SK-N-SH treated with all-trans-retinoic acid at 6 μM for 48 hours (cell line): ENCODE measurements at regions not wholly inside any gene's neighbourhood (a gene's known extent, or its start where the extent isn't known, plus 50 kb on each side); places are given as distances from the start of the nearest gene placed in this dataset.

Source experiments
- BACH2 ChIP-seq: fragments of 250-450 bp; sonication (Bioruptor Pico); IDR thresholded peaks from 2 replicates; pipeline ENCODE4 v1.9.0; 2021; ENCODE audit warnings: mild to moderate bottlenecking, borderline replicate concordance
- ESRRG ChIP-seq: fragments of 250-450 bp; sonication (Bioruptor Pico); IDR thresholded peaks from 2 replicates; pipeline ENCODE4 v1.6.1; 2021; ENCODE audit warnings: mild to moderate bottlenecking
- OSR1 ChIP-seq: fragments of 250-450 bp; sonication (Bioruptor Pico); IDR thresholded peaks from 2 replicates; pipeline ENCODE4 v1.8.0; 2022; ENCODE audit warnings: moderate library complexity, mild to moderate bottlenecking, inconsistent platforms
- PATZ1 ChIP-seq: fragments of 250-450 bp; sonication (Bioruptor Pico); IDR thresholded peaks from 2 replicates; pipeline ENCODE4 v1.8.0; 2020; ENCODE audit warnings: mild to moderate bottlenecking, moderate library complexity, borderline replicate concordance
- RARB ChIP-seq: fragments of 250-450 bp; sonication (Bioruptor Pico); IDR thresholded peaks from 2 replicates; pipeline ENCODE4 v1.8.0; 2021; ENCODE audit warnings: mild to moderate bottlenecking, moderate library complexity
- ZC3H10 ChIP-seq: fragments of 250-450 bp; sonication (Bioruptor Pico); IDR thresholded peaks from 2 replicates; pipeline ENCODE4 v1.5.1; 2021; ENCODE audit warnings: mild to moderate bottlenecking, moderate library complexity
- ZFP30 ChIP-seq: fragments of 450-650 bp; formaldehyde crosslinking; IDR thresholded peaks from 2 replicates; pipeline ENCODE4 v1.5.0; 2022; ENCODE audit warnings: mild to moderate bottlenecking, moderate library complexity
- ZNF565 ChIP-seq: fragments of 450-650 bp; formaldehyde crosslinking; conservative IDR thresholded peaks from 2 replicates; pipeline ENCODE4 v1.5.0; 2020; ENCODE audit warnings: low read depth, mild to moderate bottlenecking, moderate library complexity
- TF ChIP-seq, protein P1 (sequence below): fragments of 250-450 bp; sonication (Bioruptor Pico); IDR thresholded peaks from 2 replicates; pipeline ENCODE4 v1.5.0; 2020; ENCODE audit warnings: mild to moderate bottlenecking, moderate library complexity

DNA sequence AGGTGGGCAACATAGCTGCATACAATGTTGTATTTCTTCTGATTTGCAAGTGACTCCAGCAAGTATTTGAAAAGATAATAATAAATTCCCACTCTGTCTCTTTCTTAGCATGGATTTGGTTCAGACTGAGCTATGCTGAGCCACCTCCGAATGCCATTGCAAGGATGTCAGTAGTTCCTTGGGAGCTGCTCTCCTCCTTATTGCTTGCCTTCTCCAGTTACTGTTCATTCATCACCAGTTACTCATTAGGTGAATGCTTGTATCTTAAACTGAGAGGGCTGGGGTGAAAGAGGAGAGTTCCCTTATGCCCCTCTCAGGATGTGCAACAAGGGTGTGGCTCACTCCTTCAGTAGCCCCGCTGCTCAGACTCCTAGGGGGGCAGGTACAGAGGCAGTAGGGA lies 78.4 kb upstream of the PRKAR2B start:
- no peak for TF ChIP-seq BACH2 (CRISPR knock-in tag)
- TF ChIP-seq, protein P1, sequence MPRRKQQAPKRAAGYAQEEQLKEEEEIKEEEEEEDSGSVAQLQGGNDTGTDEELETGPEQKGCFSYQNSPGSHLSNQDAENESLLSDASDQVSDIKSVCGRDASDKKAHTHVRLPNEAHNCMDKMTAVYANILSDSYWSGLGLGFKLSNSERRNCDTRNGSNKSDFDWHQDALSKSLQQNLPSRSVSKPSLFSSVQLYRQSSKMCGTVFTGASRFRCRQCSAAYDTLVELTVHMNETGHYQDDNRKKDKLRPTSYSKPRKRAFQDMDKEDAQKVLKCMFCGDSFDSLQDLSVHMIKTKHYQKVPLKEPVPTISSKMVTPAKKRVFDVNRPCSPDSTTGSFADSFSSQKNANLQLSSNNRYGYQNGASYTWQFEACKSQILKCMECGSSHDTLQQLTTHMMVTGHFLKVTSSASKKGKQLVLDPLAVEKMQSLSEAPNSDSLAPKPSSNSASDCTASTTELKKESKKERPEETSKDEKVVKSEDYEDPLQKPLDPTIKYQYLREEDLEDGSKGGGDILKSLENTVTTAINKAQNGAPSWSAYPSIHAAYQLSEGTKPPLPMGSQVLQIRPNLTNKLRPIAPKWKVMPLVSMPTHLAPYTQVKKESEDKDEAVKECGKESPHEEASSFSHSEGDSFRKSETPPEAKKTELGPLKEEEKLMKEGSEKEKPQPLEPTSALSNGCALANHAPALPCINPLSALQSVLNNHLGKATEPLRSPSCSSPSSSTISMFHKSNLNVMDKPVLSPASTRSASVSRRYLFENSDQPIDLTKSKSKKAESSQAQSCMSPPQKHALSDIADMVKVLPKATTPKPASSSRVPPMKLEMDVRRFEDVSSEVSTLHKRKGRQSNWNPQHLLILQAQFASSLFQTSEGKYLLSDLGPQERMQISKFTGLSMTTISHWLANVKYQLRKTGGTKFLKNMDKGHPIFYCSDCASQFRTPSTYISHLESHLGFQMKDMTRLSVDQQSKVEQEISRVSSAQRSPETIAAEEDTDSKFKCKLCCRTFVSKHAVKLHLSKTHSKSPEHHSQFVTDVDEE (CRISPR knock-in tag) = no peak
- no peak for TF ChIP-seq OSR1
- TF ChIP-seq PATZ1 (CRISPR knock-in tag) = no peak
- no peak for TF ChIP-seq RARB (CRISPR knock-in tag)
- TF ChIP-seq ZNF565 (CRISPR knock-in tag) = no peak
- TF ChIP-seq ESRRG (CRISPR knock-in tag) = no peak
- TF ChIP-seq ZFP30 (CRISPR knock-in tag) = no peak
- TF ChIP-seq ZC3H10 = no peak
